Activated naive CD8-positive, alpha-beta T cell (primary cell): ENCODE measurements at regions not wholly inside any gene's neighbourhood (a gene's known extent, or its start where the extent isn't known, plus 50 kb on each side); places are given as distances from the start of the nearest gene placed in this dataset.

Source experiments
- H3K27ac Mint-ChIP-seq: one replicate; pipeline ENCODE4 v1.8.0; 2021; ENCODE audit warnings: mixed read lengths
- H3K27me3 Mint-ChIP-seq: one replicate; pipeline ENCODE4 v1.8.0; 2021; ENCODE audit warnings: mixed read lengths
- H3K36me3 Mint-ChIP-seq: one replicate; pipeline ENCODE4 v1.8.0; 2021; ENCODE audit warnings: mixed read lengths
- H3K4me1 Mint-ChIP-seq: one replicate; pipeline ENCODE4 v1.8.0; 2021; ENCODE audit warnings: low read depth, mixed read lengths
- H3K4me3 Mint-ChIP-seq: one replicate; pipeline ENCODE4 v1.8.0; 2021; ENCODE audit warnings: mild to moderate bottlenecking, mixed read lengths
- H3K9me3 Mint-ChIP-seq: one replicate; pipeline ENCODE4 v1.8.0; 2021; ENCODE audit warnings: low read depth, mixed read lengths

- Mint-ChIP-seq H3K27ac (no peak overlapping the region), H3K36me3 (no peaks in the 10 kb centered on the region), H3K4me1 (no peaks in the 10 kb centered on the region), H3K4me3 (no peak overlapping the region), H3K27me3 (peaks cover 12% of the 10 kb centered on the region), H3K9me3 (no peaks in the 10 kb centered on the region)
These were observed 493.7 kb downstream of the ENC1 start for GRCh38 chr5:74146796-74147195.

- no peaks in the 10 kb centered on the region for H3K9me3 Mint-ChIP-seq
- H3K27me3 Mint-ChIP-seq: peaks cover 17% of the 10 kb centered on the region
- H3K36me3 Mint-ChIP-seq: no peaks in the 10 kb centered on the region
- no peak overlapping the region for H3K27ac Mint-ChIP-seq
- no peaks in the 10 kb centered on the region for H3K4me1 Mint-ChIP-seq
- no peak overlapping the region for H3K4me3 Mint-ChIP-seq
These were observed 494.6 kb downstream of the ENC1 start for GRCh38 chr5:74145951-74146350.

GRCh38 chr5:74143721-74144330 is 496.7 kb downstream of the ENC1 start:
- Mint-ChIP-seq H3K27me3 (peaks cover 13% of the 10 kb centered on the region), H3K27ac (no peak overlapping the region), H3K9me3 (no peaks in the 10 kb centered on the region), H3K4me1 (no peaks in the 10 kb centered on the region), H3K4me3 (no peak overlapping the region), H3K36me3 (no peaks in the 10 kb centered on the region)

GRCh38 chr5:74143151-74143550 is 497.4 kb downstream of the ENC1 start:
- Mint-ChIP-seq H3K36me3 (no peaks in the 10 kb centered on the region), H3K4me3 (no peak overlapping the region), H3K9me3 (no peaks in the 10 kb centered on the region), H3K27me3 (peaks cover 13% of the 10 kb centered on the region), H3K27ac (no peak overlapping the region), H3K4me1 (no peaks in the 10 kb centered on the region)

DNA sequence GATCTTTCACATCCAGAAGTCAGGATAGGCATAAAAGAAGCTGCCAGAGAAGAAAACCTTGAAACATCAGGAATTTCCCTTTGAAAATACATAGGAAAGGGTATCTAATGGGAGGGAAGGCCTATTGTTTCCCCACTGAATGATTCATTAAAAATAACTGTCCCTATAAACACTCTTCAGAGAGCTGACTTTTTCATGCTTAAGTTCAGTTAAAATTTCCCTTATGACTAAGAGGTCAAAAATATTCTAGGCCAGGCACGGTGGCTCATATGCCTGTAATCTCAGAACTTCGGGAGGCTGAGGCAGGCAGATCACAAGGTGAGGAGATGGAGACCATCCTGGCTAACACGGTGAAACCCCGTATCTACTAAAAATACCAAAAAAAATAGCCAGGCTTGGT is 499.5 kb downstream of the ENC1 start:
- H3K4me3 Mint-ChIP-seq: no peak overlapping the region
- H3K4me1 Mint-ChIP-seq: no peaks in the 10 kb centered on the region
- no peaks in the 10 kb centered on the region for H3K9me3 Mint-ChIP-seq
- H3K27me3 Mint-ChIP-seq: peaks cover 9% of the 10 kb centered on the region
- H3K36me3 Mint-ChIP-seq: no peaks in the 10 kb centered on the region
- no peak overlapping the region for H3K27ac Mint-ChIP-seq

DNA sequence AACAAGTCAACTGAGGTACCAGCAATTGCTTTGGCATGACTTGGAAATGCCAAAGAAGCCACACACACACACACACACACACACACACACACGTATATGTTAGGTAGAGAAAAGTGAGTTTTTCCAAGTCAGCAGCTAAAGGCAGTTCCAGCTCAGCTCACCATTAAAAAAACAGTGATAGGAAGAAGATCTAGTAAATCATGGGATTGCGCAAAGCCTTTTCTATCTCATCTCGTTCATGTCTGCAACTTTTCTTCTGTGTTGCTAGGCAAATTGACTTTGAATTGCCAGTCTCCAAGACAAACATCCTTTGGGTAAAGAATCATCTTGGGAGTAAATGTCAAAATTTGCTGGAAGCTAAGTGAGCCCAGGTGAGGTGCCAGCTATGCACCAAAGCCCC is 500.1 kb downstream of the ENC1 start:
- Mint-ChIP-seq H3K4me3 (no peak overlapping the region), H3K9me3 (no peaks in the 10 kb centered on the region), H3K36me3 (no peaks in the 10 kb centered on the region), H3K27me3 (peaks cover 9% of the 10 kb centered on the region), H3K4me1 (no peaks in the 10 kb centered on the region), H3K27ac (no peak overlapping the region)

DNA sequence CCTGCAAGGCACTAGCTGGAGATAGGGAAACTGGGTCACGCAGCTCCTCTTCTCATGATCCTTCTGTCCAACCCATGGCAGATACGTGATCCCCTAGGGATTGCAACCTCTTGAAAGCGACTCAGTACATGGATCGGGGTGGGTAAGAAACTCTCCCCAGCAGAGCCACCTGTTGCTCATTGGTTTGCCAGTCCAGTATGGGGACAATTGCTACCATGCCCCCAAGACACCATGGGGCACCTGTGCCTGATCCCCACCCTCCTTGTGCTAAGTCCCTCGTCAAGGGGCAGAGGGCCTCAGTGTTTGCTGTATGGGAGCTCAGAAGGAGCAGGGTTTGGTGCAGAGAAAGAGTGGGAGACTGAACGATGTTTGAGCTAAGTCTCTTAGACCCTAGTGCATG is 500.9 kb downstream of the ENC1 start:
- H3K4me1 Mint-ChIP-seq: no peaks in the 10 kb centered on the region
- no peak overlapping the region for H3K27ac Mint-ChIP-seq
- H3K27me3 Mint-ChIP-seq: peaks cover 9% of the 10 kb centered on the region
- H3K9me3 Mint-ChIP-seq: no peaks in the 10 kb centered on the region
- no peak overlapping the region for H3K4me3 Mint-ChIP-seq
- no peaks in the 10 kb centered on the region for H3K36me3 Mint-ChIP-seq

DNA sequence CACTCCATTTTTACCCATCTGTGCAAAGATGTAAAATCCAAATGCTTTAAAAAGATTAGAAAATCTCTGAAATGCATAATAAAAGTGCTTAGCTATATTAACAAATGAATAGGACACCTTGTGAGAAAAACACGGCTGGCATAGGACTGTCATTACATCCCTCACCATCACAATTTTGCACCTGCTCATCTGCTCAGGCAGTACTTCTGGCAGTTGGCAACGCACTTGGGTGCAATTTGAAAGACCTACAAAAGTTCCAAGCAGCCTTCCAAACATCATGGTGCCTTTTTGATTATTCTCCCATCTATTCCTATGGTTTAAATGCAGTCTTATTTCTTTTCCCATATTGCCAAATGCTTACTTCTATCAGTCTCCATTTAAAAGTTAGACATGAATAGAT is 501.8 kb downstream of the ENC1 start:
- H3K4me1 Mint-ChIP-seq: no peaks in the 10 kb centered on the region
- peaks cover 8% of the 10 kb centered on the region for H3K27me3 Mint-ChIP-seq
- H3K4me3 Mint-ChIP-seq: no peak overlapping the region
- no peaks in the 10 kb centered on the region for H3K9me3 Mint-ChIP-seq
- H3K27ac Mint-ChIP-seq: no peak overlapping the region
- H3K36me3 Mint-ChIP-seq: no peaks in the 10 kb centered on the region

DNA sequence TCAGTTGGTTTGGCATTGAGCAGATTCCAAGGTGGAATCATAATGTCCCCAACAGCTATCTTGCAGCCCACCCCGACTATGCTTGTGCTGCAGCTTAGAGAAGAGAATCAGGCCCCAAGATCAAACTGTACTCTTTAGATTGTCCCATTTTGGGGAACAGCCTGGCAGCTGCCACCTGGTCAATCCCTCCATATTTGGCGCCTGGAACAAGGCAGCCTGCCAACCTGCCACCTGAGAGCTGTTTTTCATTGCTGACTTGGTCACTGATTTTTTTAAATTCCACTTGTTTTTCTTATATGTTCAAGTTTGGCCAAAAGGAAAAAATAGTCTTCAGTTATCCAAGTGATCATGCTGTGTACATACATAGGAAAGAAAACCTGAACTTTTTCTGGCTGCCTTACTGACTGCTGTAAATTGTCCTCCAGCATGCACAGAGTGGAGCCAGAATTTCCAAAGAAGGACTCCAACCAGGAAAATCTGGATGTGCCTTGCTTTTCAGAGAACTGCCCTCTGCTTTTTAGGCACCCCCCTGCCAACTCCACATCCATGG is 504.2 kb downstream of the ENC1 start:
- Mint-ChIP-seq H3K36me3 (no peaks in the 10 kb centered on the region), H3K27ac (no peak overlapping the region), H3K4me1 (no peaks in the 10 kb centered on the region), H3K27me3 (peaks cover 5% of the 10 kb centered on the region), H3K4me3 (no peak overlapping the region), H3K9me3 (no peaks in the 10 kb centered on the region)

GRCh38 chr5:74135033-74135432 is 505.5 kb downstream of the ENC1 start:
- Mint-ChIP-seq H3K4me3 (no peak overlapping the region), H3K9me3 (no peaks in the 10 kb centered on the region), H3K36me3 (no peaks in the 10 kb centered on the region), H3K4me1 (no peaks in the 10 kb centered on the region), H3K27me3 (peaks cover 3% of the 10 kb centered on the region), H3K27ac (no peak overlapping the region)

DNA sequence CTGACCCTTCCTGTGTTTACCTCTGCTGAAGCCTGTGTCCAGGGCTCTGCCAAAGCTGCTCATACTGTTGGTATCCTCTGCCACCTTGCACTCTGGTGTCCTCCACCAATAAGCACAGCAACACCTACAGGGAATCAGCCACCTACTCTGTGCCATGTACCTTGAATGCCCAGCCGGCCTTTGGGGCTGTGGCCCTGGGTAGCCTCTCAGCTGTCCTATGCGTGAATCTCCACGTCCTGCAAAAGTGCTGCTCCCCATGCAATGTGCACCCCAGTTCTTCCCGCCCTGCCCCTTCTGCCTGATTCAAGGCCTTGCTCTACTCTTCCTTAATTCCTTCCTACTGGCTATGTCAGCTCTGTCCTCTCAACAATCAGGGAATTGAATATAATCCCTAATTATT is 506.5 kb downstream of the ARHGEF28 start:
- Mint-ChIP-seq H3K4me3 (no peak overlapping the region), H3K4me1 (no peaks in the 10 kb centered on the region), H3K9me3 (no peaks in the 10 kb centered on the region), H3K36me3 (no peaks in the 10 kb centered on the region), H3K27me3 (peaks cover 6% of the 10 kb centered on the region), H3K27ac (no peak overlapping the region)

DNA sequence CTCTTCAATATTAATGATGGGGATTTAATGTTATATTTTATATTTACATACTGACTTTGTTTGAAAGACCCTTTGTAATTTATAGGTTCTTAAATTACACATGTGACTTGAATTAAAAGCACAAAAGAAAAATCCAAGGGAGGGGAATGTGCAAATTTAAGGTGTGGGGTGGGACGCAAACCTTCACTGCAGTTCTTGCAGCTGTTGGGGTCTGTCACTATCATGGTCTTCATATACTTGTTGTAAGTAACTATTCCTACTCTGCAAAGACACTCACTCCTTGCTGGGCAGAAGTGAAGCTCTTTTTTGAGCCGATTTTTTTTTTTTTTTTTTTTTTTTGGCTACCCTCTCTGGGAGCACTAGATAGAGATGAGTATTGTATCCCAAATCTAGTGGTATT is 505.3 kb downstream of the ARHGEF28 start:
- Mint-ChIP-seq H3K4me1 (no peaks in the 10 kb centered on the region), H3K4me3 (no peak overlapping the region), H3K27me3 (peaks cover 6% of the 10 kb centered on the region)

GRCh38 chr5:74130155-74130897 is 504.3 kb downstream of the ARHGEF28 start:
- Mint-ChIP-seq H3K9me3 (no peaks in the 10 kb centered on the region), H3K4me1 (no peaks in the 10 kb centered on the region), H3K27ac (no peak overlapping the region), H3K27me3 (peaks cover 6% of the 10 kb centered on the region), H3K36me3 (no peaks in the 10 kb centered on the region), H3K4me3 (no peak overlapping the region)

More for the DNA sequence above, 505.3 kb downstream of the ARHGEF28 start:
- H3K27ac Mint-ChIP-seq: no peak overlapping the region
- no peaks in the 10 kb centered on the region for H3K36me3 Mint-ChIP-seq
- no peaks in the 10 kb centered on the region for H3K9me3 Mint-ChIP-seq

DNA sequence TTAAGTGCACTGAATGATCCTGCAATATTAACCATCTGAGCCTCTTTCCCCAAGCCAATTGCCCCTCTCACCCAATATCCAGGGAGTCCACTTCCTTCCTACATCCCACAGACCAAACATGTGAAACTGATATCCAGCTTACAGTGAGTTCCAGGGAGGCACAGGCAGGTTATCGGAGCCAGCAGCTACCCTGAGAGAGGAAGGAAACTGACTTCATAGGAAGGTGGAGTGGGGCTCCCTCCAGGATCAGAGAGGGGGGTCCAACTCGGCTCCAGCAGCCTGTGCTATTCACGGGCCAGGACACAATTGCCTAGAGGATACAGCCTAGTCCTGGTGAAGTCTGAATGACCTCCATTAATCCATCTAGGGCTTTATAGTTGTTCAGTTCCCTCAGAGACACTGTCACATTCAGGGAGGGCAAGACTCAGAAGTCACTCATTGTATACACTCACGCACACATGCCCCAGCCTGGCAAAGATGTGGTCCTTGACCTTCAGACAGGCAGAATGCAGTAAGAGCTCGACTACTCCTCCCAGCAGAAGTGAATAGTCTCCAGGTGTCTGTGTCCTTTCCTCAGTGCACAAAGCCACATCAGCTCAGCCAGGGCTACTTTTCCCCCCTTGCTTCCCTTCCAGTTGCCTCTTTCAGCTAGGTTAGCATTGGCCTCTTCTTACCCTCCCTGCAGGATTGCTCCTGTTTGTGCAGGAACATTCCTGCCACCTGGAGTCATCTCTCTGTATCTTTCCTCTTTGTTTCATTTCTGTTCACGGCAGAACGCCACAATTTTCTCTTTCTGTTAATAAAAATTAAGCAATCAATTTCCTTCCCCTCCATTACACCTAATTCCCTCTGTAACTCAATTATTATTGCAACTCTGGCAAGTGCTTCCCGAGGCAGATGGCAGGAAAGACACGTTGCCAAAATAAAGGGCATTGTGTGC is 501.7 kb downstream of the ARHGEF28 start:
- H3K4me3 Mint-ChIP-seq: no peak overlapping the region

GRCh38 chr5:74126294-74126693 is 500.3 kb downstream of the ARHGEF28 start:
- H3K27me3 Mint-ChIP-seq: peaks cover 3% of the 10 kb centered on the region
- H3K4me1 Mint-ChIP-seq: no peaks in the 10 kb centered on the region
- H3K4me3 Mint-ChIP-seq: no peak overlapping the region
- no peaks in the 10 kb centered on the region for H3K9me3 Mint-ChIP-seq
- H3K36me3 Mint-ChIP-seq: no peaks in the 10 kb centered on the region
- H3K27ac Mint-ChIP-seq: no peak overlapping the region

More for the DNA sequence above, 501.7 kb downstream of the ARHGEF28 start:
- H3K4me1 Mint-ChIP-seq: no peaks in the 10 kb centered on the region
- H3K27me3 Mint-ChIP-seq: peaks cover 3% of the 10 kb centered on the region
- no peak overlapping the region for H3K27ac Mint-ChIP-seq
- no peaks in the 10 kb centered on the region for H3K9me3 Mint-ChIP-seq
- no peaks in the 10 kb centered on the region for H3K36me3 Mint-ChIP-seq
